ENCODE measurements at regions not wholly inside any gene's neighbourhood (a gene's known extent, or its start where the extent isn't known, plus 50 kb on each side); places are given as distances from the start of the nearest gene placed in this dataset.
"Not testable (repeated sequence)": the region's sequence is repeated elsewhere in the genome, so short reads cannot be mapped to it uniquely, and the experiment has no call there.

GRCh38 chrX:140157611-140158010 is 192.3 kb upstream of the CXorf66 start:
- Histone ChIP-seq H3K27me3 (replicated peaks in 1 of 2; ENCODE audit: control insufficient read depth in 2 of 2, extremely low read depth in 1 of 2, insufficient read depth in 2 of 2, low read length in 1 of 2) (no peaks in the 10 kb centered on the region), H3K27ac (ENCODE audit: low read length) (no peak overlapping the region), H3K4me1 (ENCODE audit: control insufficient read depth in 1 of 2, extremely low read depth in 1 of 2, insufficient read depth in 2 of 2, low read length in 2 of 2) (no peaks in the 10 kb centered on the region), H3K36me3 (ENCODE audit: control insufficient read depth in 2 of 2, extremely low read depth in 1 of 2, insufficient read depth in 1 of 2, low read length in 1 of 2) (no peaks in the 10 kb centered on the region), H3K9me3 (no peaks in the 10 kb centered on the region), H3K4me3 (ENCODE audit: control insufficient read depth in 1 of 2, extremely low read depth in 1 of 2, low read length in 1 of 2) (no peak overlapping the region)
- H3K36me3 Mint-ChIP-seq = no peaks in the 10 kb centered on the region
- POLR2A ChIA-PET = no interaction called here
- no peak overlapping the region for H3K4me3 Mint-ChIP-seq
- ATAC-seq (replicated peaks in 1 of 4) = no peak
- WGBS (ENCODE audit: insufficient coverage) = no CpG with 5 or more reads among the region's 4 CpGs
- no peak for DNase-seq
- CTCF ChIA-PET = no interaction called here
- H3K27me3 Mint-ChIP-seq = peaks cover 0 to 12% of the 10 kb centered on the region in 2 donors
- no peaks in the 10 kb centered on the region for H3K9me3 Mint-ChIP-seq
- H3K27ac Mint-ChIP-seq = no peak overlapping the region
- no peaks in the 10 kb centered on the region for H3K4me1 Mint-ChIP-seq

GRCh38 chrX:140157143-140157542 is 191.8 kb upstream of the CXorf66 start:
- Mint-ChIP-seq H3K4me1 (no peaks in the 10 kb centered on the region), H3K36me3 (no peaks in the 10 kb centered on the region), H3K27me3 (peaks cover 0 to 12% of the 10 kb centered on the region in 2 donors), H3K9me3 (no peaks in the 10 kb centered on the region), H3K4me3 (no peak overlapping the region), H3K27ac (no peak overlapping the region)
- Histone ChIP-seq H3K4me1 (ENCODE audit: control insufficient read depth in 1 of 2, extremely low read depth in 1 of 2, insufficient read depth in 2 of 2, low read length in 2 of 2) (no peaks in the 10 kb centered on the region), H3K27ac (ENCODE audit: low read length) (no peak overlapping the region), H3K9me3 (no peaks in the 10 kb centered on the region), H3K4me3 (ENCODE audit: control insufficient read depth in 1 of 2, extremely low read depth in 1 of 2, low read length in 1 of 2) (no peak overlapping the region), H3K27me3 (replicated peaks in 1 of 2; ENCODE audit: control insufficient read depth in 2 of 2, extremely low read depth in 1 of 2, insufficient read depth in 2 of 2, low read length in 1 of 2) (no peaks in the 10 kb centered on the region), H3K36me3 (ENCODE audit: control insufficient read depth in 2 of 2, extremely low read depth in 1 of 2, insufficient read depth in 1 of 2, low read length in 1 of 2) (no peaks in the 10 kb centered on the region)
- no peak for DNase-seq
- POLR2A ChIA-PET = no interaction called here
- CTCF ChIA-PET = no interaction called here
- WGBS (ENCODE audit: insufficient coverage) = no CpG with 5 or more reads among the region's 2 CpGs
- no peak for ATAC-seq (replicated peaks in 1 of 4)

DNA sequence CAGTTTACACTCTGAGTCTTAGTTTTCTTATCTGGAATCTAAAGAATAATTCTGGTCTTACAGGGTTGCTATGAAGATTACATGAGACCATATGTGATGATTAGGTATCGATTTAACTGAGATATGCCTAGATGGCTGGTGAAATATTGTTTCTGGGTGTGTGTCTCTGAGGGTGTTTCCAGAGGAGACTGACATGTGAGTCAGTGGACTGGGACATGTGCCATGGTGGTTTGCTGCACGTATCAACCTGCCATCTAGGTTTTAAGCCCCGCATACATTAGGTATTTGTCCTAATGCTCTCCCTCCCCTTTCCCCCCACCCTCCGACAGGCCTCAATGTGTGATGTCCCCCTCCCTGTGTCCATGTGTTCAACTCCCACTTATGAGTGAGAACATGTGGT is 186.0 kb upstream of the CXorf66 start:
- Histone ChIP-seq H3K36me3 (ENCODE audit: control insufficient read depth in 2 of 2, extremely low read depth in 1 of 2, insufficient read depth in 1 of 2, low read length in 1 of 2) (no peaks in the 10 kb centered on the region), H3K27me3 (replicated peaks in 1 of 2; ENCODE audit: control insufficient read depth in 2 of 2, extremely low read depth in 1 of 2, insufficient read depth in 2 of 2, low read length in 1 of 2) (no peaks in the 10 kb centered on the region), H3K9me3 (no peaks in the 10 kb centered on the region), H3K4me3 (ENCODE audit: control insufficient read depth in 1 of 2, extremely low read depth in 1 of 2, low read length in 1 of 2) (no peak overlapping the region), H3K27ac (ENCODE audit: low read length) (no peak overlapping the region), H3K4me1 (ENCODE audit: control insufficient read depth in 1 of 2, extremely low read depth in 1 of 2, insufficient read depth in 2 of 2, low read length in 2 of 2) (no peaks in the 10 kb centered on the region)
- DNase-seq = no peak
- Mint-ChIP-seq H3K27ac (no peak overlapping the region), H3K4me1 (no peaks in the 10 kb centered on the region), H3K36me3 (no peaks in the 10 kb centered on the region), H3K4me3 (no peak overlapping the region), H3K27me3 (peaks cover 0 to 8% of the 10 kb centered on the region in 2 donors), H3K9me3 (no peaks in the 10 kb centered on the region)
- WGBS (ENCODE audit: insufficient coverage) = no CpG with 5 or more reads among the region's 4 CpGs
- ATAC-seq (replicated peaks in 1 of 4) = no peak
- ChIA-PET CTCF (no interaction called here), POLR2A (no interaction called here)

GRCh38 chrX:140149761-140150160 is 184.4 kb upstream of the CXorf66 start:
- ATAC-seq (replicated peaks in 1 of 4) = no peak
- Mint-ChIP-seq H3K27ac (no peak overlapping the region), H3K4me3 (no peak overlapping the region), H3K36me3 (no peaks in the 10 kb centered on the region), H3K4me1 (no peaks in the 10 kb centered on the region), H3K9me3 (no peaks in the 10 kb centered on the region), H3K27me3 (peaks cover 0 to 8% of the 10 kb centered on the region in 2 donors)
- Histone ChIP-seq H3K4me3 (ENCODE audit: control insufficient read depth in 1 of 2, extremely low read depth in 1 of 2, low read length in 1 of 2) (no peak overlapping the region), H3K4me1 (ENCODE audit: control insufficient read depth in 1 of 2, extremely low read depth in 1 of 2, insufficient read depth in 2 of 2, low read length in 2 of 2) (no peaks in the 10 kb centered on the region), H3K36me3 (ENCODE audit: control insufficient read depth in 2 of 2, extremely low read depth in 1 of 2, insufficient read depth in 1 of 2, low read length in 1 of 2) (no peaks in the 10 kb centered on the region), H3K27ac (ENCODE audit: low read length) (no peak overlapping the region), H3K27me3 (replicated peaks in 1 of 2; ENCODE audit: control insufficient read depth in 2 of 2, extremely low read depth in 1 of 2, insufficient read depth in 2 of 2, low read length in 1 of 2) (peaks cover 0 to 3% of the 10 kb centered on the region in 2 experiments), H3K9me3 (no peaks in the 10 kb centered on the region)
- DNase-seq = no peak
- ChIA-PET POLR2A (no interaction called here), CTCF (no interaction called here)

DNA sequence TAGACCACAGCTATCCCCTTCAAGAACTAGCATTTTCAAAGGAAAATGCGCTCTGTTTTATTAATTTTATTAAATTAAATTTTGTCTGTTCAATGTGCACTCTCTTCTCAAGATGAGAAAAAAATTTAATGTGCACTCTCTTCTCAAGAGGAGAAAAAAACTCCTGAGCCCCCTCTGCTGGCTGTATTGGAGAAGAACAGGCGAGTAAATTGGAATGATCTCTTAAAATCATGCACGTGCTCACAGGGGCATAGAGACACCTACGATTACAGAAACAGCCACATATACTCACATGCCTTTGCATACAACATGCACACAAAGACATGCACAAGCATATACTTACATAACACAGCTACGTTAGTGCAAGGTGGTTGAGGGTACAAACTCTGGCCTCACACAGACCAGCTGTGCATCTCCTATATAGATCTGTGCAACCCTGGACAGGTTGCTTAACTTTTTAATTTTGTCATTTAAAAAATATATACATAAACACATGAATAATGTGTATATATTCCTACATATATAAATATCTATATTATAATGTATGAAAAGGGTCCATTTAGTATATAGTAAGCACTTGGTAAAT is 176.2 kb upstream of the CXorf66 start:
- POLR2A ChIA-PET = no interaction called here
- peaks cover 0 to 3% (median 0%) of the 10 kb centered on the region in 3 donors for H3K9me3 Mint-ChIP-seq
- no peak overlapping the region for H3K27ac ChIP-seq (ENCODE audit: low read length)
- no peaks in the 10 kb centered on the region for H3K27me3 Mint-ChIP-seq
- DNase-seq (peak in 16 of 35 experiments; percentile 0 to 25 (median 5)), ATAC-seq (replicated peaks in 1 of 4) (no peak)
- no peaks in the 10 kb centered on the region for H3K9me3 ChIP-seq
- H3K36me3 ChIP-seq (ENCODE audit: control insufficient read depth in 2 of 2, extremely low read depth in 1 of 2, insufficient read depth in 1 of 2, low read length in 1 of 2) = no peaks in the 10 kb centered on the region
- WGBS (ENCODE audit: insufficient coverage) = no CpG with 5 or more reads among the region's 5 CpGs
- H3K4me1 Mint-ChIP-seq = no peaks in the 10 kb centered on the region
- no peak overlapping the region for H3K4me3 Mint-ChIP-seq
- H3K27me3 ChIP-seq (replicated peaks in 1 of 2; ENCODE audit: control insufficient read depth in 2 of 2, extremely low read depth in 1 of 2, insufficient read depth in 2 of 2, low read length in 1 of 2) = peaks cover 0 to 3% of the 10 kb centered on the region in 2 experiments
- no peak overlapping the region for H3K27ac Mint-ChIP-seq
- H3K4me3 ChIP-seq (ENCODE audit: control insufficient read depth in 1 of 2, extremely low read depth in 1 of 2, low read length in 1 of 2) = no peak overlapping the region
- CTCF ChIA-PET = interaction anchor here in 1 of 2 donors (1.5 kb wide), 1 partner anchor 85 kb away, joined by 4 read pairs; no protein-coding TSS in a partner anchor
- H3K36me3 Mint-ChIP-seq = no peaks in the 10 kb centered on the region
- no peaks in the 10 kb centered on the region for H3K4me1 ChIP-seq (ENCODE audit: control insufficient read depth in 1 of 2, extremely low read depth in 1 of 2, insufficient read depth in 2 of 2, low read length in 2 of 2)

GRCh38 chrX:140138492-140138891 is 173.2 kb upstream of the CXorf66 start:
- H3K27ac Mint-ChIP-seq; H3K4me3 ChIP-seq (ENCODE audit: control insufficient read depth in 1 of 2, extremely low read depth in 1 of 2, low read length in 1 of 2); POLR2A ChIA-PET; ATAC-seq (replicated peaks in 1 of 4); H3K9me3 Mint-ChIP-seq; DNase-seq; CTCF ChIA-PET; H3K36me3 Mint-ChIP-seq; H3K27me3 Mint-ChIP-seq; H3K4me3 Mint-ChIP-seq; H3K4me1 Mint-ChIP-seq; H3K27me3 ChIP-seq (replicated peaks in 1 of 2; ENCODE audit: control insufficient read depth in 2 of 2, extremely low read depth in 1 of 2, insufficient read depth in 2 of 2, low read length in 1 of 2); H3K36me3 ChIP-seq (ENCODE audit: control insufficient read depth in 2 of 2, extremely low read depth in 1 of 2, insufficient read depth in 1 of 2, low read length in 1 of 2); H3K9me3 ChIP-seq; H3K4me1 ChIP-seq (ENCODE audit: control insufficient read depth in 1 of 2, extremely low read depth in 1 of 2, insufficient read depth in 2 of 2, low read length in 2 of 2); H3K27ac ChIP-seq (ENCODE audit: low read length): not testable (repeated sequence)
- 90% methylated on average over 6 of the region's 9 CpGs for WGBS (ENCODE audit: insufficient coverage)

- H3K9me3 ChIP-seq; ATAC-seq (replicated peaks in 1 of 4); H3K4me3 ChIP-seq (ENCODE audit: control insufficient read depth in 1 of 2, extremely low read depth in 1 of 2, low read length in 1 of 2); H3K4me1 ChIP-seq (ENCODE audit: control insufficient read depth in 1 of 2, extremely low read depth in 1 of 2, insufficient read depth in 2 of 2, low read length in 2 of 2); H3K27me3 ChIP-seq (replicated peaks in 1 of 2; ENCODE audit: control insufficient read depth in 2 of 2, extremely low read depth in 1 of 2, insufficient read depth in 2 of 2, low read length in 1 of 2); POLR2A ChIA-PET; H3K27ac Mint-ChIP-seq; H3K36me3 ChIP-seq (ENCODE audit: control insufficient read depth in 2 of 2, extremely low read depth in 1 of 2, insufficient read depth in 1 of 2, low read length in 1 of 2); DNase-seq; H3K36me3 Mint-ChIP-seq; H3K9me3 Mint-ChIP-seq; H3K4me1 Mint-ChIP-seq; H3K4me3 Mint-ChIP-seq; H3K27me3 Mint-ChIP-seq; H3K27ac ChIP-seq (ENCODE audit: low read length); CTCF ChIA-PET: not testable (repeated sequence)
- no CpG with 5 or more reads among the region's 3 CpGs for WGBS (ENCODE audit: insufficient coverage)
Measured at GRCh38 chrX:140138065-140138464, 172.7 kb upstream of the CXorf66 start.

Data from T-cell (primary cell).